ENCODE measurements at regions not wholly inside any gene's neighbourhood (a gene's known extent, or its start where the extent isn't known, plus 50 kb on each side); places are given as distances from the start of the nearest gene placed in this dataset.

DNA sequence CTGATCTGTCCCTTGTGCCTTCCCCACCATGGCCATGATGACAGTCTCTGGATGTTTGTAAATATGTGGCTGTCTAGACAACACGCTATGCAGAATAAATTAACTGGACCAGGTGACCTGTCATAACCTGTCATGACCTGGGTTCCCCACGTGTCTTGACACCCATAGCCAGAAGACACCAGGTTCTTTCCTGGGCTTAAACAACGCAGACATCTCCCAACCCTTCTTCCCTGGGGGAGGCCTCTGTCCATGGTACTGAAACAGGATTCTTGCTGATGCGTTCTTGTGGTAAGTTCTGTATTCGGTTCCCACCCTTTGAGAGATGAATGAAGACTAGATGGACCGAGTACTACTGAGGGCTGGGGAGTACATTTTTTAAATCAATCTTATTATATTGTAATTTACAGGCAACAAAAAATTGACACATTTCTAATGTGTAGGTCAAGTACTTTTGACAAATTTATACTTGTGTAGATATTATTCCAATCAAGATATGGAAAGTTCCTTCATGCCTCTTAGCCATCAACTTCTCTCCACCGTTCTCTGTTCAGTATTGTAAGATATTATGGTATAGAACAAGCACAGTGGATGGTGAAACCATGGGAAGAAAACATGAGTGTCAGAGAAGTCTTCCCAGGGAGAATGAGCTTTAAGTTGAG lies 738.8 kb downstream of the PTPRU start:
- no peak for DNase-seq

GRCh38 chr1:29974316-29974724 lies 738.0 kb downstream of the PTPRU start:
- DNase-seq = no peak

- no peak for DNase-seq
Measured at GRCh38 chr1:29973406-29973805, 737.1 kb downstream of the PTPRU start.

DNA sequence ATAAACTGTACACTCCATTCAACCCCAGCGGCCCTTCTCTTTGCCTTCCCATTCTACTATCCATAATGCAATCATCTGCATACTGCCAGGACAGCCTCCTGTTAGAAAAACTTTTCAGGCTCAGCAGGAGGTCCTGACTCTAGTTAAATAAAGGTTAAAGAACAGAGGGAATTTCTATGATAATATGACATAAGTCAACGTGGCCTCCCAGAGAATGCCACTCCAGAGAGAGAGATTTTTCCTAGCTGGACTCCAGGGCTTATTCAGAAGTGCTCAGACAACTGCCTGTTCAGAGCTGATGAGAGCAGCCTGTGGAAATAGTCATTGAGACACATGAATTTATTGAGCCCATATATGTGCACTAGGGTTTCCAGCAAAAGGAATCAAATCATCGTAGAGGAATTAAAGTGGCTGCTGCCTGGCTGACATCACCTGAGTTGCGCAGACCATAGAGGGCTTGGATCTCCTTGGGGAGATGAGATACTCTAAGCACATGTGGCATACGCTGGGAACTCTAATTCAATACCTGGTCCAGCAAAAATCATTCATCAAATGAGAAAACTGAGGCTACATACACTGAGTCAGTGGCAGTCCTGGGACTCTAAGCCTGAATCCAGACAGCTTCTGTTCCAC lies 736.2 kb downstream of the PTPRU start:
- no peak for DNase-seq

GRCh38 chr1:29971703-29972102 lies 735.4 kb downstream of the PTPRU start:
- no peak for DNase-seq

GRCh38 chr1:29970747-29971325 lies 734.5 kb downstream of the PTPRU start:
- no peak for DNase-seq

DNA sequence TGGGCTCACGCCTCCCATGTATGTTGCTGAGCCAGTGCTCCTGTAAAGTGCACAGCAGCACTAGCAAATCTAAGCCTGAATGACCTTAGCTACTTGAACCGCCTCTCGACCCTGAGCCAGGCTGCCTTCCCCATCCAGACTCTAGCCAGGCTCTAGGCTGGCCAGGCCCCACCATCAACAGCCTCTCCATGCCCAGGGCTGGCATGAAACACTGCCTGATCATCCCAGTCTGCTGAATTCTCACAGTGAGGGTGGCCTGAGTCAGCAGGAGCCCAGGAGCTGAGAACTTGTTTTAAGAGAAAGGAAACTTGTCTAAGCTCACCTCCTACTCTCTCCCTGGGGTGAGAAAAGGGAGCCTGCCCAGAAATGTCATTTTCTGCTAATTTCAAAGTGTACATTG lies 733.3 kb downstream of the PTPRU start:
- no peak for DNase-seq

GRCh38 chr1:29967261-29967660 lies 730.9 kb downstream of the PTPRU start:
- DNase-seq = no peak

DNA sequence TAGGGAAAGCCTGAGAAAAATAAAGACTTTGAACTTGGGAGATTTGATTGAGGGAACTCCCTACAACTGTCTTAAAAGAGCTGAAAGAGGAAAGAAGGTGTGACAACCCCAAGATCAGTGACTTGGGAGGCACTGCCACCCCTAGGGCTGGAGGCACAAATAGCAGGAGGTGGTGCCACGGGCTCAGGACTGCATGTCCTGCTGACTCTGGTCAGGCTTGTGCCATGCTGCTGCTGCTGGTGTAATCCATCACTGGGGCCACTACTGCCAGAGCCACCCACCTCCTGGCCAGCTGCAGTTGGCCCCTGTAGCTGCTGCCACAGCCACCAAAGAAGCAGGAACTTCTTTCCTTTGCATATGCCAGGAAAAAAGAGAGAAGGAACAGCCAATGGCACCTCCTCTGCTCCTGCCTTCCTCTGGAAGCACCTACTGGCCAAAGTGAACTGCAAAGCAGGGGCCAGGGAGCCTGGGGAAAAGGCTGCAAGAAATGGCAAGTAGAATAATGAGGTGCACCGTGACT lies 730.3 kb downstream of the PTPRU start:
- no peak for DNase-seq

- DNase-seq = no peak
Measured at GRCh38 chr1:29964718-29965533, 728.6 kb downstream of the PTPRU start.

DNA sequence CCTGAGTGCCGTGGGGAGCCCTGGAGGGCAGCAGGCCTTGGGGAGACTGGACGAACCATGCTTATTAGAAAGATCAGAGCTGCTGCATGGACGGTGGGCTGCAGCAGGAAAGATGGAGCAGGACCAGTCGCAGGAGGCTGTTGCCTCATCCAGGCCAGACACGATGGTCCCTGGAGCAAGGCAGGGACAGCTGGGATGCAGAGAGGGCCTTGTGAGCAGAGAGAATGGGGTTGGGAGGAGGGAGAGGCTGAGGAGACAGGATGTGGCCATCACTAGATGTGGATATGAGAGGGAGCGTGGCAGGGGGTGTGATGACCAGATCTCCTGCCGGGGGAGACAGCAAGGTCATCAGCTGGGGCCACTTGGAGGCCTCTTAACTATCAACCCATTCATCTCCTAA lies 727.6 kb downstream of the PTPRU start:
- DNase-seq = no peak

DNA sequence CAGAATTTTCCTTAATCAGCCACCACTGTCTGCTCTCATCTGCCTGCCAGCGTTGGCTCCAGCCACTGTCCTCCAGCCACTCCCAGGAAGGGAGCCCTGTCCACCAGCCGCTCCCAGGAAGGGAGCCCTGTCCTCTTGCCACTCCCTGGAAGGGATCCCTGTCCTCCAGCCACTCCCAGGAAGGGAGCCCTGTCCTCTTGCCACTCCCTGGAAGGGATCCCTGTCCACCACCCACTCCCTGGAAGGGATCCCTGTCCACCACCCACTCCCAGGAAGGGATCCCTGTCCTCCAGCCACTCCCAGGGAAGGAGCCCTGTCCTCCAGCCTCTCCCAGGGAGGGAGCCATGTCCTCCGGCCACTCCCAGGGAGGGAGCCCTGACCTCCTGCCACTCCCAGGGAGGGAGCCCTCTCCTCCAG lies 726.5 kb downstream of the PTPRU start:
- no peak for DNase-seq

GRCh38 chr1:29962336-29962735 lies 726.0 kb downstream of the PTPRU start:
- no peak for DNase-seq

DNA sequence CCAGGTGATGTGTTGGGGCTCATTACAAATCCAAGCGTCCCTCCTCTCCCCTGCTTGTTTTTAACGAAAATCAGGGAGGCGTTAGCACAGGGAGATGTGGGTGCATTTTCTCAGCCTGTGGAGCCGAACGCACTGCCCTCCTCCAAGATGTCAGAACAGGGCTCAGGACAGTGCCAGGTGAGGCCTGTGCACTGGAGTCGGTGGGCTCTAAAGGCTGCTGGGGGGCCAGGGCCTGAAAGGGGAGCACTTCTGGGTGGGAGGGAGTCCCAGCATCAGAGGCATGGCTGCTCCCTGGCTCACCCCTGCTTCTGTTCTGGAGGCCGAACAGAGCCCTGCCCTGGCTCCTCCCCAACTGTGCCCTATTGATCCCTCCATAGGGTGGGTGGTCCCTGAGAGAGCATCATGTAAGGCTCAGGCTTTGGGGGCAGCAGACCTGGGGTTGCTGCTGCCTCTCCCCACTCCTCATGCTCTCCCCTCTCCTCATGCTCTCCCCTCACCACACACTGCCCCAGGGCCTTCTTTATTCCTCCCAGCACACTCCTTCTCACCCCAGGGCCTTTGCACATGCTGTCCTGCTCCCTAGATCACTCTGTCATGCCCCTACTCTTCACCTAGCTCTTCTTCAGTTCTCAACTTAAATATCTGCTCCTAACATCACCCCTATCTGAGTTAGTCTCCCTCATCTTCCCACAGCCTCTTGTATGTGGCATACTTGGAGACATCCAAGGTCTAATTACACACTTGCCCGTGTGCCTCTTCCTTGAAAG lies 725.2 kb downstream of the PTPRU start:
- no peak for DNase-seq

GRCh38 chr1:29960876-29961275 lies 724.6 kb downstream of the PTPRU start:
- DNase-seq = no peak

GRCh38 chr1:29960156-29960755 lies 723.9 kb downstream of the PTPRU start:
- no peak for DNase-seq

DNA sequence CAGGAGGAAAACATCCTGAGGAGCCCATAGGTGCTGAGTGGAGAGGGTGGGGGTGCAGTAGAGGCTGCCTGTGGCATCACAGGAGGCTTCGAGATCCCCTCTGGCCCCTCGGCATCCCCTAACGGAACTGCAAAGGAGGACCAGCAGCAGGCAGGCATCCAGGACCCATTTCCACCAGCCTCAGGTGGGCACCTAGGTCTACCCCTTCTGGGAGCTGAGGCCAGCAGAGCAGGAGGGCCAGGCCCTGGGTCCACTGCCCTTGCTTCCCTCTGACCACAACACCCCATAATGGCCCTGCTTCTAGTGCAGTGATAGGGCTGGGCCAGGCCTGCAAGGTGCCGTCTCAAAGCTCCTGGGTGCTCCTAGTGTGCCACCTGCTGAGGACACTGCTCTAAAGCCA lies 723.0 kb downstream of the PTPRU start:
- DNase-seq = no peak

- no peak for DNase-seq
Measured at GRCh38 chr1:29958271-29958670, 721.9 kb downstream of the PTPRU start.

DNA sequence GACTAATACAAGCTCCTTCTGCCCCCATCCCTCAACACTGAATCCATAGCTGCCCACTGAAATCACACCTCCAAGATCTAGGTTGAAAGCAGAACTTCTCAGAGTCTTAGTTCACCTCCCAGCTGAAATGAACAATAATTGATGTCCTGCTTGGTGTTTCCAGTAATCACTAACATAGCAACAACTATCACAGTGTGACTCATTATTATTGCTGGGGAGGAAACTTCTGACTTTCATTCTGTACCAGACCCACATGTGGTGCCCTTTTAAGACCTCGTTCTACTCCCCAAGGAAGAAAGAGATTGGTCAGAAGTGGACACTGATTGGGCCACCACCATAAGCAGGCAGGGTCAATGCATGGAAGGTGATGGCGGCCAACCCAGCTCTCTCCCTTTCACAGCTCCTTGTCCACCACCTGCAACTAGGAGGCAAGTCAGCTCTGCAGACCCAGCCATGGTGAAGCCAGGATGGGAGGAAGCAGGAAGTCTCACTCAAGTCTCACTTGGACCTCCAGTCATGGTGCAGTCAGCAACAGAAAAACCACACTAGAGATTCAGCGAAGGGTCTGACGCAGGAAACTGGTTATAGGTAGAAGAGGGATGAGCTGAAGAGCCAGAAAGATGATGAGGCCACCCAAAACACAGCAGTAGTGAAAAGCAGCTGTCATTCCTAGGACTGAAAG lies 720.2 kb downstream of the PTPRU start:
- no peak for DNase-seq

DNA sequence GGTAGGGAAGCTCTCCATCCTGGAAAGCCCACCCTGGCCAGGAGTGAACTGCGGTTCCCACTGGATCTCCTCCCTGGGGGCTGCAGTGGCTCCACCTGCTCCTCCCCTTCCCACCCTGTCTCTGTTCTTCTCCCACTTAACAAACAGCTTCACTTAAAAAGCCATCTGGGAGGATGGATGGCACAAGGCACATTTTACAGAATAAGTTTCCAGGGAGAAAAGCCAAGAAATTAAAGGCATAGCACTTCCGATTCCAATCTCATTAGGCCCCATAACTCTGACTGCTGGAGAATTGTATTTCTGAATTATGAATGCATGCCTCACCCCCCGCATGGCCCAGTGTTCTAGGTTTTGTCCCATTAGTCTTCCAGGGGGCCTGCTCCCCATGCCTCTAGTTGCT lies 718.3 kb downstream of the PTPRU start:
- DNase-seq = no peak

- no peak for DNase-seq
Measured at GRCh38 chr1:29953961-29954360, 717.6 kb downstream of the PTPRU start.

DNA sequence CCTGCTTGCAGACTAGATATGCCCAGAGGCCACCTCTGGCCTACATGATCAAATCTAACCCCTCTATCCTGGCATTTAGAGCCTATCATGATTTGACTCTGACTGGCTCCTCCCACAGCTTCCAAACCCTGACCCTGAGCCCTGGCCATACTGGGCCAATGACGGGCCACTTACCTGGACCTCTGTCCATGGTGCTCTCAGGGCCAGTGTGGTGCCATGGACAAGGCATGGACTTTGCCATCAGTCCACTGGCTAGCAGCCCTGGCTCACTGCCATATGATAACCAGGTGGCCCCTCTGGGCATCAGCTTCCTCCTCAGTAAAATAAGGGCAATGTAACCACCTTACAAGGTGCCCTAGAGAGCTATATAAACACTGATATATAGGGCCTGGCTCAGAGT lies 713.4 kb downstream of the PTPRU start:
- DNase-seq = no peak

Data from CD4-positive, alpha-beta T cell treated with Interleukin-21 for 1 hour (primary cell).